Thymus (tissue), 11 donors: ENCODE measurements at regions not wholly inside any gene's neighbourhood (a gene's known extent, or its start where the extent isn't known, plus 50 kb on each side); places are given as distances from the start of the nearest gene placed in this dataset.

Experiments
- DNase-seq, 9 donors: peaks; one replicate each; pipeline ENCODE4 v3.0.0-alpha.2; 2013; ENCODE audit warnings: low spot score in 9 of 9, low read depth in 6 of 9, missing footprints in 1 of 9
- H3K27ac ChIP-seq, 2 donors: one replicate each; pipeline ENCODE4 v1.5.1; 2013; ENCODE audit warnings: control low read depth in 1 of 2, low read depth in 1 of 2, low read length in 1 of 2, mild to moderate bottlenecking in 1 of 2, moderate library complexity in 1 of 2
- H3K27me3 ChIP-seq, 2 donors: one replicate each; pipeline ENCODE4 v1.5.1; 2013; ENCODE audit warnings: low read length in 1 of 2; ENCODE audit not compliant: control insufficient read depth in 2 of 2, insufficient read depth in 1 of 2
- H3K36me3 ChIP-seq, 2 donors: one replicate each; pipeline ENCODE4 v1.5.1; 2013; ENCODE audit warnings: low read length in 1 of 2, mild to moderate bottlenecking in 1 of 2, moderate library complexity in 1 of 2; ENCODE audit not compliant: control insufficient read depth in 2 of 2, insufficient read depth in 2 of 2
- H3K4me1 ChIP-seq, 2 donors: one replicate each; pipeline ENCODE4 v1.5.1; 2013; ENCODE audit warnings: low read length in 2 of 2; ENCODE audit not compliant: control insufficient read depth in 2 of 2, insufficient read depth in 2 of 2
- H3K4me3 ChIP-seq, 2 donors: one replicate each; pipeline ENCODE4 v1.5.1; 2013; ENCODE audit warnings: low read length in 2 of 2, control low read depth in 1 of 2, mild to moderate bottlenecking in 1 of 2
- H3K9me3 ChIP-seq, 2 donors: one replicate each; pipeline ENCODE4 v1.5.1; 2013; ENCODE audit warnings: low read length in 1 of 2, mild to moderate bottlenecking in 1 of 2; ENCODE audit not compliant: control insufficient read depth in 2 of 2, insufficient read depth in 1 of 2
- WGBS: extraction: QIAGEN DNeasy Blood & Tissue Kit; methylation state at CpG from one replicate; pipeline ENCODE4 v1.1.7; 2013; 5-methylcytosine and 5-hydroxymethylcytosine counted together
- donor health status: healthy.

DNA sequence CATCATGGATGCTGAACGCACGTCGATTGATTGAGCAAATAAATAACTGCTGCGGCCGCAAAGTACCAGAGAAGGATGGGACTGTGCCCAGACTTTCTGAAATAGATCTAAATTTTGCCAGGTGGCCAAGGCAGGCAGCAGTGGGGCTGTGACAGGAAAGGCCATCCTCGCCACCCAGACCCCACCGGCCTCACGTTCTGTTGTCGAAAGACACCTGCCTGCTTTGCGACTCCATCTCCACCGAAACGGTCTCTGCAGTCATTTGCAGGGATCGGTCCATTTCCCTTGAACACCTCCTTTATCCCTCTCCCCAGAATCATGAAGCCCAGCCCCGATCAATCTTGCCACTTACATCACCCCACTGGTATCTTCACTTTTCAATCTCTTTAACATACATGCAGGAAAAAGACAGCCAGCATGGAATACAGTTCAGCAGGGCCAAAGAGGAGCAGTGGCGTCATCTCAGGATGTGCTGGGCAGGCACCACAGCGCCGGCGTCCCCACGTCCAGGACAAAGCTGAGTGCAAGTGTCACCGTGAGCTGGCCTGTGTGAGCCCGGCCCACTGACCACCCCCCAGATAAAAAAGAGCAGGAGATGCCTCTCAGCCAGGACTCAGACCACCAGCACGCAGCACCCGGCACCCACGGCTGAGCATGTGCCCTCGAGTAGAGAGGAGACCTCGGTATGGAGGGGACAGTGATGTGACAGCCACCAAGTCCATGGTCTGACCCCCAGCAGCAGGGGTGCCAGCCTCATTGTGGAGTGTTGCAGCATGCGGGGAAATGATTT is 610.3 kb downstream of the TBC1D22A start:
- Histone ChIP-seq H3K9me3 (no peaks in the 10 kb centered on the region), H3K4me3 (no peak overlapping the region), H3K4me1 (no peaks in the 10 kb centered on the region), H3K27ac (no peak overlapping the region), H3K36me3 (no peaks in the 10 kb centered on the region), H3K27me3 (no peaks in the 10 kb centered on the region)
- 94% methylated on average over 27 of the region's 27 CpGs for WGBS
- DNase-seq = no peak

DNA sequence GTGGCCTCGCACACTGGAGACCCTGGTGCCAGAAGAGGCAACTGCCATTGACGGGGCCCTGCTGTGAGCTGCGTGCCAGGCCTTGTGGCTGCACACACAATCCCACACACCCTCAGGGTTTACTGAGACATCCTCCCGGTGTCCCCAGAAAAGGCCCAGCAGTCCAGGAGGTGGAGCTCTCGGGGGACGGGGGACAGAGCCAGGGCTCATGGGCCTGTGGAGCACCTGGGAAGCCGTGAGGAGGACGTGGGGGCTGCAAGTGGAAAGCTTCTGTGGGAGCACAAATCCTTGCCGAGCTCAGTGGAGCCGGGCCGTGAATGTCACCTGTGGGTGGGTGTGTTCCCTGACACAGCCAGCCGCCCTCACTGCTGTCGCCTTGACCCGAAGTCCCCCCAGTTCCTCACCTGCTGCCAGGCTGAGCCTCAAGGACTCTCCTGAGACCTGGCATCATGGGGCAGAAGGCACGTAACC is 609.7 kb downstream of the TBC1D22A start:
- WGBS = 93% methylated on average over 15 of the region's 15 CpGs
- H3K27me3 ChIP-seq = no peaks in the 10 kb centered on the region

DNA sequence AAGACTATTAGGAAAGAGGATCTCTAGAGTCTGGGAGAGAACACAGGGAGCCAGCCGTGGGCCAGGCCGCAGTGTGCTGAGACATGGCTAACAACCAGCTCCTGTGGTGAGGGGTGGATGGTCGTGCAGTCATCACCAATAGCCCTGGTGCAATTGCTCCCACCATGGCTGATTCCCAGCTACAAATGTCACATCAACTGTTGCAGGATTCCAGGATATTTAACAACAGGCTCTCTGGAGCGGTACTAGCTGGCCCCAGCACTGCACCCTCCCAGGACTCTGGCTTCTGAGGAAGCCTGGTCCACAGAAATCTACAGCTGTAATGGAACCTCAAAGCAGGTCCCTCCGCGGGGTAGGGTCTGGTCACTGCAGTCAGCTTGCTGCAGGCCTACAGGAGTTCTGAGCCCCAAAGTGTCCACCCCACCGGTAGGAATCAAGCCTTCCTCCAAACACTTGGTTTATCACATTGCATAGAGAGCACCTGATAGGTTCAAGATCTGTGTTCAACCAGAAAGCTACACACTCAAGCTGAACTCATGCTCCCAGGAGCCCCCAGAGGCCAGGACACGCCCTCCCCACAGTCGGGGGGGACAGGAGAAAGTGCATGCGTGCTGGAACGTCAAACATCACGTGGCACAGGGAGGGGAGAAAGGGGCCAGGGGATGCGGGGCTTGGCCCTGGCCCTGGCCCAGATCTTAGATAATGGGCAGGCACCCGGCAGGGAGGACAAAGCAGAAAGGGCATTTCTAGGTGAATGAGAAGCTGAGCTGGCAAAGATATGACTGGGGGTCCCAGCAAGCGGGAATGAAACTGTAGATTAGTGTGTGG is 609.0 kb downstream of the TBC1D22A start:
- DNase-seq = no peak
- Histone ChIP-seq H3K9me3 (no peaks in the 10 kb centered on the region), H3K4me1 (no peaks in the 10 kb centered on the region), H3K36me3 (no peaks in the 10 kb centered on the region), H3K27me3 (no peaks in the 10 kb centered on the region), H3K4me3 (no peak overlapping the region), H3K27ac (no peak overlapping the region)
- 88% methylated on average over 15 of the region's 15 CpGs for WGBS

More for the DNA sequence above, 609.7 kb downstream of the TBC1D22A start:
- H3K4me3 ChIP-seq = no peak overlapping the region
- no peaks in the 10 kb centered on the region for H3K4me1 ChIP-seq
- DNase-seq = no peak
- H3K9me3 ChIP-seq = no peaks in the 10 kb centered on the region
- H3K36me3 ChIP-seq = no peaks in the 10 kb centered on the region
- no peak overlapping the region for H3K27ac ChIP-seq

DNA sequence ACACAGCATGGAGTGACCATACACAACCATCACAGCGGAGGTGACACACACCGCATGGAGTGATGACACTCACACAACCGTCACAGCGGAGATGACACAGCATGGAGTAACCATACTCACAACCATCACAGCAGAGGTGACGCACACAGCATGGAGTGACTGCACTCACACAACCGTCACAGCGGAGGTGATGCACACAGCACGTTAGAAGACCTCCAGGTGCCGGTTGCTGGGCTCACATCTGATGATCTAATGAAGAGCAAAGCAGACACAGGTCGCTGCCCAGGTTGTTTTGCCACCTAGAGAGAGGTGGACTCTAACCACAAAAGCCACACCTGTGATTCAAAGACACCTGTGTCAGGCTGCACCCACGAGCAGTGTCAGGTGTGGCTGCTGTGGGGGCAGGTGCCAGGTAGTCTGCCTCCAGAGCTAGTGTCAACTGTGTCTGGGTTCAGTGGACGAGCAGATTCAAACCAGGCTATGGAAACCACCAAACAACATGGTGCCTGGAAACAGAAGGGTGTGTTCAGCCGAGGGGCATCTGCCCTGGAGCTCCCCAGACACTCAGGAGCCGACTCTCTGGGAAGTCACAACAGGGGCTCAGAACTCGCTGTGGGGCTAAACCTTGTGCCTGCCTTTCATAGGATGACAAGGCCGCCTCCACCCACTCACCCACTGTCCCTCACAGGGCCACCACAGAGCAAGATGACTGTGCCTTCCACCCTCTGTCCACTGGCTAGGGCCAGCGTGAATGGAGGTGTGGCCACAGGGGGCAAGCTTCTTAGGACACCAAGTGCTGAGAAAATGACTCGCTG is 608.2 kb downstream of the TBC1D22A start:
- 84% methylated on average over 18 of the region's 18 CpGs for WGBS
- H3K9me3 ChIP-seq = no peaks in the 10 kb centered on the region
- H3K27ac ChIP-seq = no peak overlapping the region
- H3K36me3 ChIP-seq = no peaks in the 10 kb centered on the region
- H3K27me3 ChIP-seq = no peaks in the 10 kb centered on the region
- H3K4me3 ChIP-seq = no peak overlapping the region
- no peaks in the 10 kb centered on the region for H3K4me1 ChIP-seq
- DNase-seq = no peak

DNA sequence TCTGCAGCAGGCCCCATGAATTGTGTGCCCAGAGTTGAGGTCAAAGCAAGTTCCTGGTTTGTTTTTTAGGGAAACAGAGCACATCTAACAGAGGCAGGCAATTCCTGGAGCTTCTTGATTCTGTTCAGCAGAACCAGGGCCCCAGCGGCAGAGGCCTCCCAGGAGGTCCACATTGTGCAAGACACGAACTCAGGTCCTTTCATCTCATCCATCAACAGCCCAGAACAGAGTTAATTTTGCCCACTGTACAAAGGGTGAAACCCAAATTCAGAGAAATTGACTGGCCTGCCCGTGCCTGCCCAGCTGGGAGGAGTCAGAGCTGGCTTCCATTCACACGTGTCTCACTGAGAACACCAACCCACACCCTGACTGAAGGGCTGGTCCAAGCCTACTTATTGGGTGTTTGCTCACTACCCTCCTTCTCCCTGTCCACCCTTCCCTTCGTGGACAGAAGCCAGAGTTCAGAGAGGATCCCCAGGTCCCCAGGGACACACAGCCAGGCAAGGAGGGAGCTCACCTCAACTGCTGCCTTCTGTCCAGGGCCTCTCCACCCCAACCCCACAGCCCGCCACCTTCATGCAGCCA is 607.1 kb downstream of the TBC1D22A start:
- H3K27me3 ChIP-seq = no peaks in the 10 kb centered on the region

DNA sequence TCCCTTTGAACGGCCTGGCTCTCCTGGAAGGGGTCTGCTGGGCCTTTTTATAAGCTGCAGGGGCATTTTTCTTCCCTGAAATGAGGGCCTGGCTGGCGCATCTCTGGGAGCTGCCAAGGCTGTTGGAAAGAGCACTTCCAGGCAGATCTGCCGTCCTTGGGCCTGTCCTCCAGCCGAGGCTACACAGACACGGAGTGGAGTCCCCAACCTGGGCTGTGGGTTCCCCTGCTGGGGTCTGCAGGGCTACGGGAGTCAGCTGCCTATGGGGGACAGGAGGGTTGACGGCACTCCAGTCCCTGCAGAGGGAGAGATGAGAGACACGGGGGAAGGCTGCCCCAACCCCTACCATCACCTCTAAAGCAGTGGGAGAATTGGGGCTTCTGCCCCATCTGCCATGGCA is 606.6 kb downstream of the TBC1D22A start:
- no peak overlapping the region for H3K27ac ChIP-seq
- WGBS = 91% methylated on average over 8 of the region's 8 CpGs
- no peak overlapping the region for H3K4me3 ChIP-seq
- no peaks in the 10 kb centered on the region for H3K9me3 ChIP-seq
- DNase-seq = no peak
- H3K36me3 ChIP-seq = no peaks in the 10 kb centered on the region
- H3K4me1 ChIP-seq = no peaks in the 10 kb centered on the region
- no peaks in the 10 kb centered on the region for H3K27me3 ChIP-seq

More for the DNA sequence above, 607.1 kb downstream of the TBC1D22A start:
- Histone ChIP-seq H3K27ac (no peak overlapping the region), H3K36me3 (no peaks in the 10 kb centered on the region), H3K4me3 (no peak overlapping the region), H3K4me1 (no peaks in the 10 kb centered on the region), H3K9me3 (no peaks in the 10 kb centered on the region)
- no peak for DNase-seq
- 71% methylated on average over 6 of the region's 6 CpGs for WGBS

DNA sequence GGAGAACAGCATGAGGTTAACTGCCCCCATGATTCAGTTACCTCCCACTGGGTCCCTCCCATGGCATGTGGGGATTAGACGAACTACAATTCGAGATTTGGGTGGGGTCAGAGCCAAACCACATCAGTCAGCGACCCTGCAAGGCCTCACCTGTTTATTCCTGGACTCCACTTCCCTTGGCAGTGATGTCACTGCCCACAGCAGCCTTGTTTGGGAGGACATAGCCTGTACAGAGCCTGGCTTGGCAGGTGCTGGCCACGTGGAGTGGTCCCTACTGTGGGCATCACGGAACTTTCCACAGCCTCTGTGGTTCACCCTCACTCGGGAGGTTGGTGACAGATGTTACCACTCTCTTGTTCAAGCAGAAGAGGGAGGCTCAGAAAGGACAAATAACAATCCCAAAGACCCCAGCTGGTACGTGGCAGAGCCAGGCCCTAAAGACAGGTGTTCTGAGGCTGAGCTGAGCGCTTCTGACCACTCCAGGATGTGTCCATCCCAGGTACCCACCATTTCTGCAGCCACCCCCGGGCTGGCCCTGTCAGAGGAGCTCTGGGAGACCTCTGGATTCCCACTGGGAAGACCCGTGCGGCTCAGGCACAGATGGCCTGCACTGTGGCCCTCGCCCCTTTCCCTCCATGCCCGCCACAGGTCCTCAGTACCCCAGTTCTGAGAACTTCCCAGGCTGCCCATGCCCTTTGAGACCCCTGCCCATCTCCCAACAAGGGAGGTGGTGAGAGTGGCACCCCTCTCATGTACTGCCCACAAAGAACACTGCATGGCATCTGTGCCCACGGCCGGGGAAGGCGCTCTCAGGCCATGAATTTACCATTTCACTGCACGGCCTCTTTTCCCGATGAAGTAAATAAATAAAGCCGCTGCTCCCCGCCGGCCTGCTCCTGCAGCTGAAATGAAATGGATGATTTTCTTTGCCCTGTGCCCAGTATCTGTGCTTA is 605.8 kb downstream of the TBC1D22A start:
- DNase-seq = no peak

DNA sequence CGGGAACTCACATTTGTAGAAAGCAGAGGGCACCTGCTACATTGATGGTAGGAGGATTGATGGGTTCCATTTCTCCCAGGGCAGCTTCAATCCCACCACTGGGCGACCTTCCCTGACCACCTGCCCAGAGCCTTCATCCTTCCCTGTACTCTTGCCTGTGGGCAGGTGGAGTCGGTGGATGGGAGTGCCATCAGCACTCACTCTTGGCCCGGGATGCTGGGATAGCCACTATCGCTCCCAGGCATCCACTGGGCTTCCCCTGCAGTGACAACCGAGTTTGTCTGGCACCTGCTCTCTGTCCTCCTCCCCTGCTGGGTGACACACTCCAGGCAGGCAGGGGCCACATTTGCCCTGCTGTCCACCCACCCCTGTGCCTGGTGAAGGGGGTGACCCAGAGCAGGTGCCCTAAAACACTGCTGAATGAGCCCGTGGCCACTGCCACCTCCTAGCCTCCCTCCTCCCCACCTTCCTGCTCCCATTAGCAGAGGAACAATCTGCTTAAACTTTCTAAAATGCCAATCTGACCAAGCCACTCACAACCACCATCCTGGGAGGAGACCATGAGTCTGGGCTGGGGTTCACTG is 604.7 kb downstream of the TBC1D22A start:
- no peak for DNase-seq
- 87% methylated on average over 7 of the region's 7 CpGs for WGBS

More for the DNA sequence above, 605.8 kb downstream of the TBC1D22A start:
- H3K27me3 ChIP-seq = no peaks in the 10 kb centered on the region
- no peak overlapping the region for H3K4me3 ChIP-seq
- no peaks in the 10 kb centered on the region for H3K4me1 ChIP-seq
- H3K27ac ChIP-seq = no peak overlapping the region
- no peaks in the 10 kb centered on the region for H3K36me3 ChIP-seq
- WGBS = 87% methylated on average over 21 of the region's 21 CpGs
- H3K9me3 ChIP-seq = no peaks in the 10 kb centered on the region

More for the DNA sequence above, 604.7 kb downstream of the TBC1D22A start:
- no peaks in the 10 kb centered on the region for H3K36me3 ChIP-seq
- H3K9me3 ChIP-seq = no peaks in the 10 kb centered on the region
- H3K27me3 ChIP-seq = no peaks in the 10 kb centered on the region
- no peaks in the 10 kb centered on the region for H3K4me1 ChIP-seq
- no peak overlapping the region for H3K27ac ChIP-seq
- H3K4me3 ChIP-seq = no peak overlapping the region
